ENCODE measurements at regions not wholly inside any gene's neighbourhood (a gene's known extent, or its start where the extent isn't known, plus 50 kb on each side); places are given as distances from the start of the nearest gene placed in this dataset.

- H3K36me3 ChIP-seq (ENCODE audit: control insufficient read depth, low read length) = no peaks in the 10 kb centered on the region
- H3K4me3 ChIP-seq (ENCODE audit: low read length) = no peak overlapping the region
- H3K79me2 ChIP-seq (ENCODE audit: control insufficient read depth, low read length) = no peaks in the 10 kb centered on the region
- H3K27ac ChIP-seq (ENCODE audit: low read depth, low read length) = no peak overlapping the region
- H3F3A ChIP-seq (ENCODE audit: control insufficient read depth, insufficient read depth) = no peaks in the 10 kb centered on the region
- TF ChIP-seq EZH2phosphoT487 (IDR thresholded peaks at IDR 0.05; ENCODE audit: borderline replicate concordance, low read length) (no peak), CTCF (IDR thresholded peaks at IDR 0.05; ENCODE audit: low read depth, low read length, poor library complexity, severe bottlenecking) (no peak)
- H3K4me1 ChIP-seq (ENCODE audit: control insufficient read depth, low read length) = no peaks in the 10 kb centered on the region
- no peaks in the 10 kb centered on the region for H3K9me2 ChIP-seq (replicated peaks; ENCODE audit: control insufficient read depth, low read length)
- H3K4me2 ChIP-seq (ENCODE audit: low read length) = no peak overlapping the region
- H3K27me3 ChIP-seq (ENCODE audit: control insufficient read depth, low read length) = no peaks in the 10 kb centered on the region
- H3K9me3 ChIP-seq (ENCODE audit: control insufficient read depth, insufficient read depth, low read length) = no peaks in the 10 kb centered on the region; the same call in 1 of the 2 replicates
- no peaks in the 10 kb centered on the region for H4K20me1 ChIP-seq (ENCODE audit: control insufficient read depth, insufficient read depth, low read depth, low read length)
These were observed 262.3 kb upstream of the BRINP3 start for GRCh38 chr1:190739926-190740325.

- no peaks in the 10 kb centered on the region for H4K20me1 ChIP-seq (ENCODE audit: control insufficient read depth, insufficient read depth, low read depth, low read length)
- H3K79me2 ChIP-seq (ENCODE audit: control insufficient read depth, low read length) = no peaks in the 10 kb centered on the region
- no peak overlapping the region for H3K27ac ChIP-seq (ENCODE audit: low read depth, low read length)
- H3K9me3 ChIP-seq (ENCODE audit: control insufficient read depth, insufficient read depth, low read length) = no peaks in the 10 kb centered on the region
- no peaks in the 10 kb centered on the region for H3F3A ChIP-seq (ENCODE audit: control insufficient read depth, insufficient read depth)
- no peak overlapping the region for H3K4me3 ChIP-seq (ENCODE audit: low read length)
- no peaks in the 10 kb centered on the region for H3K27me3 ChIP-seq (ENCODE audit: control insufficient read depth, low read length)
- TF ChIP-seq EZH2phosphoT487 (IDR thresholded peaks at IDR 0.05; ENCODE audit: borderline replicate concordance, low read length) (no peak), CTCF (IDR thresholded peaks at IDR 0.05; ENCODE audit: low read depth, low read length, poor library complexity, severe bottlenecking) (no peak)
- H3K9me2 ChIP-seq (replicated peaks; ENCODE audit: control insufficient read depth, low read length) = no peaks in the 10 kb centered on the region
- no peaks in the 10 kb centered on the region for H3K36me3 ChIP-seq (ENCODE audit: control insufficient read depth, low read length)
- H3K4me2 ChIP-seq (ENCODE audit: low read length) = no peak overlapping the region
- H3K4me1 ChIP-seq (ENCODE audit: control insufficient read depth, low read length) = no peaks in the 10 kb centered on the region
These were observed 270.0 kb upstream of the BRINP3 start for GRCh38 chr1:190747704-190748103.

GRCh38 chr1:190752131-190752530 lies 274.5 kb upstream of the BRINP3 start:
- H3K4me1 ChIP-seq (ENCODE audit: control insufficient read depth, low read length) = no peaks in the 10 kb centered on the region
- H3F3A ChIP-seq (ENCODE audit: control insufficient read depth, insufficient read depth) = no peaks in the 10 kb centered on the region
- no peak for TF ChIP-seq EZH2phosphoT487 (IDR thresholded peaks at IDR 0.05; ENCODE audit: borderline replicate concordance, low read length)
- no peak for TF ChIP-seq CTCF (IDR thresholded peaks at IDR 0.05; ENCODE audit: low read depth, low read length, poor library complexity, severe bottlenecking)
- no peaks in the 10 kb centered on the region for H3K9me2 ChIP-seq (replicated peaks; ENCODE audit: control insufficient read depth, low read length)
- H3K36me3 ChIP-seq (ENCODE audit: control insufficient read depth, low read length) = no peaks in the 10 kb centered on the region
- no peaks in the 10 kb centered on the region for H3K79me2 ChIP-seq (ENCODE audit: control insufficient read depth, low read length)
- no peaks in the 10 kb centered on the region for H3K27me3 ChIP-seq (ENCODE audit: control insufficient read depth, low read length)
- H4K20me1 ChIP-seq (ENCODE audit: control insufficient read depth, insufficient read depth, low read depth, low read length) = no peaks in the 10 kb centered on the region
- no peak overlapping the region for H3K4me3 ChIP-seq (ENCODE audit: low read length)
- H3K4me2 ChIP-seq (ENCODE audit: low read length) = no peak overlapping the region
- no peak overlapping the region for H3K27ac ChIP-seq (ENCODE audit: low read depth, low read length)
- H3K9me3 ChIP-seq (ENCODE audit: control insufficient read depth, insufficient read depth, low read length) = no peaks in the 10 kb centered on the region

DNA sequence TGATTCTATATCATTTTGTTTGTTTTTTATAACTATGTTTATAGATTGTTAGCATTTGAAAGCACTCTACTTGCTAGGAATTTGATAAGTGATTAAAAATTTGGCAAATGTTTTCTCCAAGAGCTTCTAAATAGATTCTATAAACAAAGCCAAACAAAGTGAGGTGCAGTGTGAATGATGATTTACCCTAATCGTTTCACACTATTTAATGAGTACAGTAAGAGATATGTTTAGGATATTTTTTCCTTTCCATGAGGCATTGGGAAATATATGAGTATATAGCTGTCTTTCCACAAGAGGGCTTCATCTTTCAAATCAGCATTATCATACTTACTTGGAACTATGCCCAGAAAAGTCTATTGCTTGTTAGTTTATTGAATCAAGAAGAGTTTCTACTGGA lies 277.0 kb upstream of the BRINP3 start:
- Histone ChIP-seq H3K4me1 (ENCODE audit: control insufficient read depth, low read length) (no peaks in the 10 kb centered on the region), H3K9me2 (replicated peaks; ENCODE audit: control insufficient read depth, low read length) (no peaks in the 10 kb centered on the region), H3K79me2 (ENCODE audit: control insufficient read depth, low read length) (no peaks in the 10 kb centered on the region), H3F3A (ENCODE audit: control insufficient read depth, insufficient read depth) (no peaks in the 10 kb centered on the region), H3K27ac (ENCODE audit: low read depth, low read length) (no peak overlapping the region), H4K20me1 (ENCODE audit: control insufficient read depth, insufficient read depth, low read depth, low read length) (no peaks in the 10 kb centered on the region), H3K4me3 (ENCODE audit: low read length) (no peak overlapping the region), H3K4me2 (ENCODE audit: low read length) (no peak overlapping the region), H3K9me3 (ENCODE audit: control insufficient read depth, insufficient read depth, low read length) (no peaks in the 10 kb centered on the region), H3K27me3 (ENCODE audit: control insufficient read depth, low read length) (no peaks in the 10 kb centered on the region), H3K36me3 (ENCODE audit: control insufficient read depth, low read length) (no peaks in the 10 kb centered on the region)
- TF ChIP-seq CTCF (IDR thresholded peaks at IDR 0.05; ENCODE audit: low read depth, low read length, poor library complexity, severe bottlenecking) = no peak
- TF ChIP-seq EZH2phosphoT487 (IDR thresholded peaks at IDR 0.05; ENCODE audit: borderline replicate concordance, low read length) = no peak
